NCI-H146 (cell line): ENCODE measurements at regions not wholly inside any gene's neighbourhood (a gene's known extent, or its start where the extent isn't known, plus 50 kb on each side); places are given as distances from the start of the nearest gene placed in this dataset.

Source experiments
- DNase-seq: peaks from one replicate; lab custom pipeline; 2025; lab: John Stamatoyannopoulos, UW

DNA sequence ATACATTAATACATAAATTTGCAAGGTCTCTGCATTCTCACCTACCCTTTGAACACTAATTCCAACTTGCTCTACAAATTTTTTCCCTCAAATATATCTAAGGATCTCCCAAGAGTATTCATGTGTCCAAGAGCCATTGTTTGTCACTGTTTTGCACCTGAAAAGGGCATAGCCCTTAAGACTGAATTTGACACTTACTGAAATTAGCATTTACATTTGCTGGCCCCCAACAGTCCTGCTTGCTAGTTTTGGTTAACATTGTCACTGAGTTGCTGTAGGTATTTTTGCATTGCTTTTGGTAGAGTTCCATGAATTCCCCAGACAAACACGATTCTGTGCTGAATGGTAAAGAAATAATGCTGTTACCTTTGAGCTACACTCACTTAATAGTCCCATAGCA lies 57.3 kb downstream of the KCNA4 start:
- DNase-seq = no peak

DNA sequence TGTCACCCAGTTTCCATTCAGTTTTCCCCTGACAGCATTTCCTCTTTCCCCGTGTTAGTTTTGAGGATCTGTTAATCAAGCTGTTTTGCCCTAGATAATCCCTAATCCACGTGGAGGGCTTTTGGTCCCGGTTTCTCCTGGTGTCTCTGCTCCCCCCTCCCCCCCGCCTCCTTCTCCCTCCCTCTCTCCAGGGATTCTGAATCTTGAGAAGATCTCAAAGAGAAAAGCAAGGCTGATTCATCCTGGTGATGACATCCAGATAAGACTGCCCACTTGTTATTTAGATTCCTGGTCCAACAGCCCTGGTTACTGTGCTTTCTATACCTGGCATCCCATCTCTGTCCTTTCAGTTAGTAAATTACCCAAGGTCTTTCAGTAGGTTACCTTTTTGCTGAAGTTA lies 59.4 kb downstream of the KCNA4 start:
- DNase-seq = no peak

DNA sequence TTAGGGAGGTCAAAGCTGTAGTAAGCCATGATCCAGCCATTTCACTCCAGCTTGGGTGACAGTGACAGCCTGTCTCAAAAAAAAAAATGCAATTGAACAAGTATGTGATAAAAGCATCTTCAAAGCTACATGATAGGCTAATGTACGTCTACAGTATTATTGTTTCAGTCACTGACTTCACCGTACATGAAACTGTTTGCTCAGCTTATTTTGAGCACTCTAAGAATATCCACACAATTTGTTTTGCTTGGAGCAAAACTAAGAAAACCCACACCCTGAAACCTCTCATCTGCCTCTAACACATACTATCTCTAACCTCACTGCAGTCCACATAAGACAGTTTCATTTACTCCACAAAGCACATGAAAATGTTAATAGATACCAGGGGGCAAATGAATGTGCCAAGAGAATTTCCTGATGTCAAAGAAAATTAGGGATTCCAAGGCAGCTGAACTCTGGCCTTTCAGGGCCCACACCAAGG lies 60.7 kb downstream of the KCNA4 start:
- DNase-seq = no peak

DNA sequence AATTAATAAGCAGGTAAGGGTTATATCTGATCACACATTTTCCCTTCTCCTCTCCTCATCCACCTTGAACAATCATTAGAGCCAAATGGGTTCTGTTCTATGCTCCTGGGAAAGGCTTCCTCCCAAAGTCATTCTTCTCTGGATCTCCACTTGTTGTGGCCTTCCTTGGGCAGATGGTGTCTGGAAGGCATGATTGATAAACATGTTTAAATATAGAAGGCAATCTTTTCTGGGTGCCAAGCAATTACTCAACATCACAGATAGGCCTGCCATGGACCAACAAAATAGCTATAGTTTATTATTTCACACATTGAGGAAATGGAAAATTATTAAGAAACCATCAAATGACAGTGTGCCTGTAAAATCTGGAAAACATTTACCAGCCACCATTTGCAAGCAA lies 73.5 kb downstream of the KCNA4 start:
- DNase-seq = no peak

DNA sequence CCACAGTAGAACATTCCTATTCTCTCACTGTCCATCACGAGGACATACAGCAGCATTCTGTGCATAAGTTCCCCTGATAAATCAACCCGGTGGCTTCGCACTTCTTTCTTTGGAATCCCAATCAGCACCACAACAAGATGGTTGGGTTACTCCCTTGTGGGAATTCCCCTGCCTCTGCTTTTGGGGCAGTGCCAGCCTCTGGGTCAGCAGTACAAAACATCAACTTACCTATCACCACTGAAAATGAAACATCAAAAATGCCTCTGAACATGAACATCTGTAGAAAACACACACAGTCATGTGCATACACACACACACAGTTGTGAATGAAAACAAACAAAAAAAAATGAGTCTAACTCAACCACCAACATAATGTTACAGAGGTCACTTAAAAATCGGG lies 79.3 kb downstream of the KCNA4 start:
- DNase-seq = no peak

DNA sequence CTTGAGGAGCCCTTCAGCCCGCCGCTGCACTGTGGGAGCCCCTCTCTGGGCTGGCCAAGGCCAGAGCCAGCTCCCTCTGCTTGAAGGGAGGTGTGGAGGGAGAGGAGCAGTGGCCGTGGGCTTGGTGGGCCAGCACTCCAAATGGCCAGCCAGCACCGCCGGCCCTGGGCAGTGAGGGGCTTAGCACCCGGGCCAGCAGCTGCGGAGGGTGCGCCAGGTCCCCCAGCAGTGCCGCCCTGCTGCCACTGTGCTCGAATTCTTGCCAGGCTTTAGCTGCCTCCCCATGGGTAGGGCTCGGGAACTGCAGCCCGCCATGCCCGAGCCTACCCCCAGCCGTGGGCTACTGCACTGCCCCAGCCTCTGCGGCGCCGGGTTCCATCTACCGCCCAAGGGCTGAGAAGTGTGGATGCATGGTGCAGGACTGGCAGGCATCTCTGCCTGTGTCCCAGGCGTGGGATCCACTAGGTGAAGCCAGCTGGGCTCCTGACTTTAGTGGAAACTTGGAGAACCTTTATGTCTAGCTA lies 82.7 kb downstream of the KCNA4 start:
- no peak for DNase-seq

DNA sequence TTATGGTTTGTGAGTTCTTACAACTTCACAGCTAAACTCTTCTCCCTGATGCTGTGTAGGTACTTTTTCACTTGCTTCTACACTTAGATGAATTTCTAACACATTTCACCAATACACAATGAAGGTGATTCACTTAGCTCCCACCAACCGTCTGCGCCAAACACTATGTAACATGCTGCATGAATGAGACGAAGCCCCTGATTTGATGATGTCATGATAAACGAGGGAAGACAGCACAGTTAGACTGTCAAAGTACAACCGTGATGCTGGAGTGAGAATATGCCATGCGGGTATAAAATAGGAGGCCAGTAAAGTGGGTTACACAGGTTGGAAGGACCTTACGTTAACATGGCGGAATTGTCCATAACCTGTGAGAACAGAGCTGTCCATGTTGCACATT lies 100.8 kb downstream of the KCNA4 start:
- DNase-seq = no peak

DNA sequence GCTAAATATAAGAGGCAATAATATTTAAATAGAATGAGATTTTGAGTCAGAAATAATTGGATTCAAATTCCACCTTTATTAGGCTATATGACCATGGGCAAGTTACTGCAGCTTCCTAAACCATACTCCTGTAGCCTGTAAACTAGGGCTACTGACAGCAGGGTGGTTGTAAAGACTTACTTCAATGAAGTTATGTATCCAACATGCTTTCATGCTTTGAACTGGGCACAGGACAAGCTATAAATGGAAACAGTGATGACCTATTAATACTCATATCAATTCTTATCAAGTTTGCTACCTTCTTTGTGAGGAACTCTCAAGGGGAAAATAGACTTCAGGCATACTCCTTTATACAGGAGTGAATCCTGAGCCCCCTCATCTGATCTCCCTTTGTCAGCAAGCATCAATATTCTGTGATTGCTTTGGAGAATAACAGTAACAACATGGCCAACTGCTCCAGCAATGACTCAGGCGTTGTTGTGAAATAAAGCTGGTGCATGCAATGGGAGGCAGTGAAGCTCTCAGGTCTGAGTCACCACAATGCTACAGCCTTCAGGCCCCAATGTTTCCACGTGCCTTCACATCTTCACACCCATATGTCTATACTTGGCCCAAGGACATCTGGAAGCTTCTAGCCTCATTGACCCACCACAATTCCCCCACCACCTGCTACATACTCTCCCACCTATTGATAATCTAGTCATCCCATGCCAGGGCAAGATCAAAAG lies 102.5 kb downstream of the KCNA4 start:
- no peak for DNase-seq

DNA sequence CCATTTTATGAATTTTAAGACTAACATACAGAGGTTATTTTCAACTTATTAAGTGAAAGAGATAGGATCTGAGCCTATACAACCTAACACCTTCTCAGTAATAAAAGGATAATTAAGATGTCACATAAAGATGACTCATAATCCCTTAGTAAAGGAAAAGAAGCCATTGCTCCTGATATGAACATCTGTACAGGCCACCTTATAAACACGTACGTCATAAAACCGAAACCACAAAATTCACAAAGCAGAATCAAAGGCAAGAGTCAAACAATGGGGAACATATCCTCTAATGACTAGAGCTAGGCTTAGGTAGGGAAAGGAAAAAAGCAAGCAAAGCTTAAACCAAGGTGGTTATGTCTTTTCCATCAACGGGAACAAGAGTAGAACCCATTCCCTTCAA lies 103.5 kb downstream of the KCNA4 start:
- DNase-seq = no peak

DNA sequence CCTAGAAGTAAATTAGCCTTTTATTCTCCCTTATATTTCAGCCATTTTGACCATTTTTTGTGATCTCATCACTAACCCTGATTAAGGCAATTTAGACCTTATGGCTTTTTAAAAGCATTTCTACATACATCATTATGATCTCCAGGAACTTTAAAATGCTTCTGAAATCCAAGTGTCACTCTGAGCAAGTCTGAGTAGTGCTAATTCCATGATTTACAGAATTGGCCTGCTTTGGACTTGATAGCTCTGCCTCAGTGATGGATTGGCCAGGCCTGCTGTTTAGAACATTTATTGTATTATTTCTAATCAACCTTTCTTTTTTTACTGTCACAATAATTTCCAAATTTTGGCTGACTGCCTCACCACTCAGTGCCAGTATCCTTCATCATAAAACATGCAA lies 116.4 kb downstream of the KCNA4 start:
- DNase-seq = no peak

DNA sequence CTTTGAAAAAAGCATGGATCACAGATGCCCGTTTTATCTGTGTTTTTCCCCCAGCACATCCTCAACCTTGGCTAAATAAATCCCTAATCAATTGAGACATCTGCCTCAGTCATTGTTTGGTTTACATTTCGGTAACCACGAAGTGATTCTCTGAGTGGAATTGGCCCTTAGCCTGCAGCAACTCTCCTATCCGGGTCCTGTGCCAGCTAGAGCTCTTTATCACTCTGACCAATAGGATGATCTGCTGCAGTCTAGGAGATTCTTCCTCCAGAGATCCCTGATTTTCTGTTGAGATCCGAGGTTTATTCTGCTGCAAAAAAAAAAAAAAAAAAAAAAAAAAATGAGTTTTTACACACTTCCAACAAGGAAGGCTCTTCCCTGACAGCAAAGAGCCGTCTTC lies 137.3 kb downstream of the KCNA4 start:
- DNase-seq = no peak

DNA sequence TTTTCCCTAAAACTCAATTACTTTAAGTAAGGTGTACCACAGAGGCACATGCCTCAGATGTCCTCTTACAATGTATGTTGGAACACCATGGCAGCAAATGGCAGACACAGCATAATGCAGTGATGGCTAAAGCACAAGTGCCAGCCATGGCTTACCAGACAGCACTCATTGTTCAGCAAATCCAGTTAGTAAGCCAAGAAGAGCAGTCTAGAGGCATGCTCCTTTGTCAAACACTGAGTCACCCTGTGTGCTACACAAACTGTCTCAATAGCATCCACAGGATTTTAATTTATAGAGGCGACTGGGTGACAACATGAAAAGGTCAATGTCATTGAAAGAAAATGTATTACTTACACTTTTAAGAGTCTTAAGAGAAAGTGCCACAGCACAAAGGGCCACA lies 140.6 kb downstream of the KCNA4 start:
- DNase-seq = no peak

DNA sequence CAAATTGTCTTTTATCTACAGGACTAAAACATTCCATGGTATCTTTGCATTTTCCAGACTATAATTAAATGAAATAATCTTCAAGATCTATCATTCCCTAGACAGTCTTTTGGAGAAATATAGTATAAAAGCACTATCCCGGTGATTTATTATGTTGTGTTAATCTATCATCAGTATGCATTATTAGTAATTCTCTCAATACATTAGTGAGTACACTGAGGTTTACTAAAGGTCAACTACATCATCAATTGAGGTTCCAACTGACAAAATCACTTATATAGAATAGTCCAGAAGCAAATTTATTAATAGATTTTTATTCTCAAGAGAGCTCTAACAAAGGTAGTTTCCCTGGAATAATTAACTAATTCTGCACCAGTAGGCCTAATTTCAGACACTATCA lies 169.6 kb downstream of the KCNA4 start:
- DNase-seq = no peak

DNA sequence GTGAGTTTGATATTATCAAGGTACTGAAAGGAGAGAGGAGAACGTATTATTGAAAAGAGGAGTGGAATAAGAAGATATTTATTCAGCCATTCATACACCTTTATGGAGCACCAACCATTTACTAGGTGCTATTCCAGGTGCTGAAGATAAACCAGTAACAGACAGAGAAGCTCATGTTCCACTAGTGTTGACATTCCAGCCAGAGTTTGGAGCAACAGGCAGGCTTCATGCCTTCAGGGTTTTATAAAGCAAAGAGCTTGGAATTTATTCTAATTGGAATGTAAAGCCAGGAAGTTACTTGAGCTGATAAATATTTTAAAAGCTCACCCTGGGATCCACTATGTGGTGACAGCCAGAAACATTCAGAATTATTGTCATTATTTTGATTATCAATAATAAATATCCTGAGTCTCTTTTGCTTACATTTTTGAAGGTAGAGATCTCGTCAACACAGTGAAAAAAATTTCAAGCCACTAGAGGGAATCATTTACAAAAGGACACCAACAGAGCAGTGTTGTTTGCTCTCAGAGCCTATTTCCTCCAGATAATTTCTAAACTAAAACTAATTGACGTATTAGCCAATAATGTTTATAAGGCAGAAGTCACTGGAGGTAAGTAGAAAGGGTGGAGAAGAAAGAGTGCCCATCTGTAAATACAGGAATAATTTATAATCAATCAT lies 172.0 kb downstream of the KCNA4 start:
- DNase-seq = peak; percentile 5

DNA sequence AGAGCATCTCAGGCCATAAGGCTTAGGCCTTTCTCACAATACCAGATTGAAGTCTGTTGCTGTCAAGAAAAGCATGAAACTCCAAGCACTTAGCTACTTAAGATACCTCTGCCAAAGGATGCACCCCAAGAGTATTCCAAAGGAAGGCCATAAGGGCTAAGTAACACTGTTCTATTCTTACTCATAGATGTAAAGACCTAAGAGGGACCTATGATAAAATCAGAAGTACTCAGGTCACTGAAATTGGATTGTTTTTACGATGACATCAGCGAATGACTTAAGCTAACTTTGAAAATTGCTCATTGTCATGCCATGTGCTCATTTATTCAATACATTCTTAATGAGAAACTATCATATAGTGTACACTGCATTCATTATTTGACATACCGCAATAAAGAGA lies 172.8 kb downstream of the KCNA4 start:
- DNase-seq = no peak

DNA sequence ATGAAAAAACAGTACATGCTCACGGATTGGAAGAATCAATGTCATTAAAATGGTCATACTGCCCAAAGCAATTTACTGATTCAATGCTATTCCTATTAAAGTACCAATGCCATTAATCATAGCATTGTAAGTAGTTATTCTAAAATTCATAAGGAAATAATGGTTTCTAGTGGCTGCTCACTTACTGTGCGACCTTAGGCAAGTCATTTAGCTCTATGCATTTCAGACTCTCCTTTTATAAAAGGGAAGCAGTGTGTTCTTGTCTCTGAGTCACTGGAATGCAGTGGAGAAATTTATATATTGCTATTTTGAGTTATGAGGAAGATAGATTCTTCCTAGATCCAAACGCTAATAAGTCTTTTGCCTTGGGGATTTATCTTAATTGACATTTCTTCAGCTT lies 174.8 kb downstream of the KCNA4 start:
- DNase-seq = no peak

DNA sequence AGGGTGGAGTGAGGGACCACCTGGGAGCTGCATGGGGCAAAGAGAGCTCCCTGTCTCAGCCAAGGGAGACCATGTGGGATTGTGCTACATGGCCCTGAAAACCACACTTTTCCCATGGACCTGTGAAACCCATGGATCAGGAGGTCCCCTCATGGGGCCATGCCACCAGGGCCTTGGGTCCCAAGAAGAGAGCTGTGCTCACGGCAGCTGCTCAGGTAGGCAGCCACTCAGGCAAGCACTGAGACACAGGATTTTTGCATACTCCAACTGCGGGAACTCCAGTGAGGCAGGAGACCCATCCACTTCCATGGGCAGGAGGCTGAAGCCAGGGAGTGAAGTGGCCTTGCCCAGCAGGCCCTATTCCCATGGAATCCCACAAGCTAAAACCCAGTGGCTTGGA lies 190.0 kb downstream of the KCNA4 start:
- DNase-seq = no peak

DNA sequence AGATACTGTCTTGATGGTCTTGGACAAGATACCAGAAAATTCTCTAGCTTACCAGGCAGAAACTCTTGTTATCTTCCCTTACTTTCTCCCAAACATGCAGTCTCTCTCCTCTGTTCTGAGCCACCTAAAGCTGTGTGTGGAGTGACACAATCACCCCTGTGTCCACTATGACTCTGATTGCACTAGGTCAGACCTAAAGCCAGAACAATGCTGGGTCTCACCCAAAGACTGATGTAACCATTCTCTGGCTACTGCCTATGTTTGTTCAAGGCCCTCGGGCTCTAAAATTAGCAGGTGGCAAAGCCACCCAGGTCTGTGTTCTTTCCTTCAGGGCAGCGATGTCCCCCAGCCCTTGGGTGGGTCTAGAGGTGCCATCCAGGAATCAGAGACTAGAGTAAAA lies 200.5 kb downstream of the KCNA4 start:
- no peak for DNase-seq

DNA sequence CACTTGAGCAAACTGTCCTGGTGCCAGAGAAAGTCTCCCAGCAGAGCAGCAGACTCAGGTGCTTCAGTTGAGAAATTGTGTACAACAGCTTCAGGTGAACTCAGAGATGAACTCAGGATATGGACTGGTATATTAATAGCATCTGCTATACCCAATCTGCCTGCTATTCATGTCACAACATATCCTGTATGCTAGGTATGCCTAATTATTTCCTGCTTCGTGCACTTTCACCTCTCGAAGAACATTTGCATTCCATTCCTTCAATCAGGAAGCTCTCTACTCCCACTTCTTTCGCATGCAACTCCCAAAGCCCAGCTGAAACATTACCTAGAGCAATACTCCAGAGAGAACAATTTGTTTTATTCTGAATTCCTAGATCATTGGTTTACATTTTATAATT lies 207.7 kb downstream of the KCNA4 start:
- DNase-seq = no peak

DNA sequence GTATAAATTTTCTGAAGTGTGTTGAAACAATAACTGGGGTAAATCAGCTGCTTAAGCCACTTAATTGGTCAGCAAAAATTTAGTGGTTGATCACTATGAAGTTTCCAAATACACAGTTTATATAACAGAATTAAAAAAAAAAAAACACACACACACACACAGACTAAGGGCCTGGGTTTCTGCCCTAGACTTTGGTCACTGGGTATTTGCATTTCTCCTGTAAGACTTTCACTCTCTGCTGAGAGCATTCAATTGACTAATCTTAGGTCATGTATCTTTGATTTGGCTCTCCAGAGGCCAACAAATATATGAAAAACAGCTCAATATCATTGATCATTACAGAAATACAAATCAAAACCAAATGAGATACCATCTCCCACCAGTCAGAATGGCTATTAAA lies 214.3 kb downstream of the KCNA4 start:
- DNase-seq = no peak

DNA sequence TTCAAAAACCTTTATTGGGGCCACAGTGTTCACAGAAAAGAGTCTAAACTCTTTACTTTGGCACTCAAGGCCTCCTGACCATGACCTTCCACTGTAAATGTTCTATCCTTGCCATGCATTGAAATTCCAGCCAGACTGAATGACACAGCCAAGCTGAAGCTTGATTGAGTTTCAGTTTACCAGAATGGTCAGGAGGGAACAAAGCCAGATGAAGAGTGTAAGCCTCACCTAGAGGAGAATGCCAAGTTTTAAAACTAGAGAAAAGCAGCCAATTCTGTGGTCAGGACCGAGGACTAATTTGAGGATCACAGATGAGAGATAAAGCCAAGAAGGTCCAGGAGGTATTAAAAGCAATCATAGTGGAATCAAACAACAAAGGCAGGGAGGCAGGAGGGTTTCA lies 215.3 kb downstream of the KCNA4 start:
- DNase-seq = no peak

DNA sequence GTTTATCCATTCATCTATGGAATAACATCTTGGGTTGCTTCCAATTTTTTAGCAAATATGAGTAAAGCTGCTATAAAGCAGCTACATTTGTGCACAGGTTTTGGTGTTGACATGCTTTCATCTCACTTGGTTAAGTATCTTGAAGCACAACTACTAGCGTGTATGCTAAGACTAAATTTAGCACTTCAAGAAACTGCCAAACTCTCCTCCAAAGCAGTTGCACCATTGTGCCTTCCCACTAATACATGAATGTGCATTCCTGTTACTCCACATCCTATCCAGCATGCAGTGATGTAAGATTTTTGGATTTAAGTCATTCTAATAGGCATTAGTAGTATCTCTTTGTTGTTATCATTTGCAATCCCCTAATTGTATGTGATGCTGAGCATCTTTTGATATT lies 230.7 kb downstream of the KCNA4 start:
- DNase-seq = no peak

DNA sequence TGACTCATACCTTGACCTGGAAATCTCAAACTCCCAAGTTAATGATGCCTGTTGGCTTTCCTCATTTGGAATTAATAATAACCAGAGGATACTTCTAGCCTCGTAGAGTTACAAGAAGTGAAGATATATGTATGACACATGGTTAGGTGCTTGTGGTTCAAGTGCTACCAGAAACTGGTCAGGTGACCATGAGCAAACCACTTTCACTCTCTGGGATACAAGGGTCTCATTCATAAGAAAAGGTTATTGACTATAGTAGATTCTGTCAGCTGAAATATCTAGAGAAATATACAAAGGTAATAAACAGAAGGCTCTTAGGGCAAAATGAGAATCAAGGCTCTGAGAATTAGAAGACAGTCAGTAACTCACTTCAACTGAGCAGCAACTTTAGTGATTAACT lies 233.3 kb downstream of the KCNA4 start:
- DNase-seq = no peak

DNA sequence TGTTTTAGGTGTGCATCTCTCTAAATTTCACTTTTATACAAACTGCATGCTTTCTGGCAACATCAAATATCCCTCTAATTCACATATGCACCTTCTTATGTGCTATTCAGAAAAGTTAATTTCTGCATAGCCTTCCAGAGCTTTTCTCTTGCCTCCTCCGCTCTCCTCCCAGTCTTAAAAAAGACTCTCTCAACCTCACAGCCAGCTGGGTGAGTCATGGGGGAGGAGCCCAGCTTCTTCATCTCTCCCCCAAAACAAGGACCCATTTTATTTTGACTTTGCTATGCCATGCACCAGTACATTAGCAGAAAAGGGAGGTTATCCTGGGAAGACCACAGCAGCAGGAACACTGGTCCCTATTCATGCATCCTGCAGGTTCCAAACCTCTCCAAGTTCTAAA lies 234.4 kb downstream of the KCNA4 start:
- DNase-seq = no peak
